H9 (cell line): ENCODE measurements at regions not wholly inside any gene's neighbourhood (a gene's known extent, or its start where the extent isn't known, plus 50 kb on each side); places are given as distances from the start of the nearest gene placed in this dataset.

Experiments used
- DNase-seq: peaks from one replicate; pipeline ENCODE4 v3.0.0-alpha.2; 2017
- H2AFZ ChIP-seq: one replicate; pipeline ENCODE4 v1.6.1; 2013; ENCODE audit warnings: mild to moderate bottlenecking, low read length, control low read depth, moderate library complexity
- H2AK5ac ChIP-seq: 2 replicates; pipeline ENCODE4 v1.6.1; 2013; ENCODE audit warnings: low read length, control low read depth, mixed read lengths; ENCODE audit not compliant: insufficient read length
- H2BK120ac ChIP-seq: one replicate; pipeline ENCODE4 v1.6.1; 2013; ENCODE audit warnings: low read depth, mild to moderate bottlenecking, low read length, control low read depth, inconsistent platforms; ENCODE audit not compliant: poor library complexity, severe bottlenecking
- H2BK12ac ChIP-seq: 2 replicates; pipeline ENCODE4 v1.6.1; 2013; ENCODE audit warnings: low read length, control low read depth, mixed read lengths, low read depth; ENCODE audit not compliant: insufficient read length
- H2BK15ac ChIP-seq: 2 replicates; pipeline ENCODE4 v1.6.1; 2013; ENCODE audit warnings: low read depth, low read length, control low read depth
- H2BK20ac ChIP-seq: one replicate; pipeline ENCODE4 v1.6.1; 2013; ENCODE audit warnings: low read depth, mild to moderate bottlenecking, low read length, control low read depth, inconsistent platforms; ENCODE audit not compliant: poor library complexity, severe bottlenecking
- H2BK5ac ChIP-seq: 2 replicates; pipeline ENCODE4 v1.6.1; 2013; ENCODE audit warnings: low read length, control low read depth, mixed read lengths; ENCODE audit not compliant: insufficient read length
- H3K14ac ChIP-seq: 2 replicates; pipeline ENCODE4 v1.6.1; 2013; ENCODE audit warnings: low read length, control low read depth; ENCODE audit not compliant: insufficient read depth
- H3K18ac ChIP-seq: 2 replicates; pipeline ENCODE4 v1.6.1; 2013; ENCODE audit warnings: low read depth, mild to moderate bottlenecking, mixed read lengths, low read length, control low read depth; ENCODE audit not compliant: insufficient read length
- H3K23ac ChIP-seq: 2 replicates; pipeline ENCODE4 v1.6.1; 2013; ENCODE audit warnings: low read length, control low read depth, mixed read lengths, low read depth; ENCODE audit not compliant: insufficient read length
- H3K23me2 ChIP-seq: 2 replicates; pipeline ENCODE4 v1.6.1; 2013; ENCODE audit warnings: low read depth, mild to moderate bottlenecking, mixed read lengths, low read length, control low read depth; ENCODE audit not compliant: insufficient read length, poor library complexity, severe bottlenecking
- H3K27ac ChIP-seq: 2 replicates; pipeline ENCODE4 v1.5.1; 2013; ENCODE audit warnings: low read length, control low read depth, mixed read lengths, low read depth; ENCODE audit not compliant: insufficient read length
- H3K27me3 ChIP-seq: 2 replicates; pipeline ENCODE4 v1.6.1; 2013; ENCODE audit warnings: low read length, control low read depth, inconsistent platforms; ENCODE audit not compliant: insufficient read depth
- H3K4ac ChIP-seq: 2 replicates; pipeline ENCODE4 v1.6.1; 2013; ENCODE audit warnings: low read depth, mild to moderate bottlenecking, control low read depth, inconsistent platforms, low read length, moderate library complexity
- H3K4me1 ChIP-seq: 2 replicates; pipeline ENCODE4 v1.6.1; 2013; ENCODE audit warnings: low read length, control low read depth, inconsistent platforms; ENCODE audit not compliant: insufficient read depth
- H3K4me2 ChIP-seq: 2 replicates; pipeline ENCODE4 v1.6.1; 2013; ENCODE audit warnings: low read length, control low read depth, mixed read lengths; ENCODE audit not compliant: insufficient read length, insufficient read depth
- H3K56ac ChIP-seq: 2 replicates; pipeline ENCODE4 v1.6.1; 2013; ENCODE audit warnings: low read depth, mild to moderate bottlenecking, mixed read lengths, low read length, control low read depth; ENCODE audit not compliant: insufficient read length
- H3K79me1 ChIP-seq: 2 replicates; pipeline ENCODE4 v1.6.1; 2013; ENCODE audit warnings: low read depth, mild to moderate bottlenecking, moderate library complexity, low read length, control low read depth, inconsistent platforms; ENCODE audit not compliant: insufficient read depth, poor library complexity, severe bottlenecking
- H3K79me2 ChIP-seq: 2 replicates; pipeline ENCODE4 v1.6.1; 2013; ENCODE audit warnings: low read length, control low read depth, inconsistent platforms; ENCODE audit not compliant: insufficient read depth
- H3K9ac ChIP-seq: 2 replicates; pipeline ENCODE4 v1.6.1; 2013; ENCODE audit warnings: low read length, control low read depth, mixed read lengths; ENCODE audit not compliant: insufficient read length; ENCODE audit errors: extremely low read depth
- H3K9me3 ChIP-seq: one replicate; pipeline ENCODE4 v1.6.1; 2013; ENCODE audit warnings: low read depth, low read length, inconsistent platforms; ENCODE audit not compliant: control insufficient read depth
- H3T11ph ChIP-seq: one replicate; pipeline ENCODE4 v1.6.1; 2013; ENCODE audit warnings: mild to moderate bottlenecking, low read length, control low read depth, inconsistent platforms
- H4K20me1 ChIP-seq: one replicate; pipeline ENCODE4 v1.6.1; 2013; ENCODE audit not compliant: control insufficient read depth, insufficient read length, insufficient read depth
- H4K5ac ChIP-seq: 2 replicates; pipeline ENCODE4 v1.6.1; 2013; ENCODE audit warnings: low read depth, mild to moderate bottlenecking, mixed read lengths, low read length, control low read depth; ENCODE audit not compliant: insufficient read length
- H4K8ac ChIP-seq: replicated peaks from 2 replicates; pipeline ENCODE4 v1.6.1; 2013; ENCODE audit warnings: low read length, control low read depth, mixed read lengths, low read depth; ENCODE audit not compliant: insufficient read length
- H4K91ac ChIP-seq: 2 replicates; pipeline ENCODE4 v1.6.1; 2013; ENCODE audit warnings: low read depth, mild to moderate bottlenecking, moderate library complexity, mixed read lengths, low read length, control low read depth; ENCODE audit not compliant: insufficient read length
- H3K27ac Mint-ChIP-seq, 3 experiments: 2 replicates in 2 of 3; 3 replicates in 1 of 3; pipeline ENCODE4 v1.8.0; 2020 to 2021; ENCODE audit warnings: mixed read lengths in 3 of 3, mild to moderate bottlenecking in 1 of 3, moderate library complexity in 1 of 3
- H3K27me3 Mint-ChIP-seq: 2 replicates; pipeline ENCODE4 v1.8.0; 2021; ENCODE audit warnings: low read depth, mild to moderate bottlenecking, moderate library complexity, mixed read lengths
- H3K36me3 Mint-ChIP-seq, 3 experiments: 2 replicates in 2 of 3; 3 replicates in 1 of 3; pipeline ENCODE4 v1.8.0; 2020 to 2021; ENCODE audit warnings: low read depth in 3 of 3, mixed read lengths in 3 of 3; ENCODE audit not compliant: insufficient read depth in 1 of 3
- H3K4me1 Mint-ChIP-seq, 2 experiments: 2 replicates each; pipeline ENCODE4 v1.8.0; 2020; ENCODE audit warnings: mixed read lengths in 2 of 2
- H3K4me3 Mint-ChIP-seq, 2 experiments: 2 replicates in 1 of 2; 3 replicates in 1 of 2; pipeline ENCODE4 v1.8.0; 2020 to 2021; ENCODE audit warnings: mild to moderate bottlenecking in 2 of 2, mixed read lengths in 2 of 2, moderate library complexity in 1 of 2
- H3K9me3 Mint-ChIP-seq, 2 experiments: 2 replicates in 1 of 2; 3 replicates in 1 of 2; pipeline ENCODE4 v1.8.0; 2020; ENCODE audit warnings: mild to moderate bottlenecking in 2 of 2, mixed read lengths in 2 of 2, moderate library complexity in 1 of 2
- TF ChIP-seq, protein P1 (sequence below): fragments of 200-600 bp; sonication (generic); conservative IDR thresholded peaks from 3 replicates; pipeline ENCODE4 v1.8.0; 2021; ENCODE audit warnings: antibody characterized with exemption, mild to moderate bottlenecking

GRCh38 chr14:84003346-84003745 is 1526.6 kb upstream of the FLRT2 start:
- Mint-ChIP-seq H3K27ac (no peak overlapping the region), H3K27me3 (no peaks in the 10 kb centered on the region), H3K4me1 (peaks cover 0 to 4% of the 10 kb centered on the region in 2 experiments; a peak in 2 of 4 replicates), H3K9me3 (no peaks in the 10 kb centered on the region; a peak in 2 of 5 replicates), H3K36me3 (no peaks in the 10 kb centered on the region; a peak in 1 of 7 replicates), H3K4me3 (no peak overlapping the region)
- Histone ChIP-seq H3K9ac (no peak overlapping the region), H3K79me2 (no peaks in the 10 kb centered on the region), H3K56ac (no peak overlapping the region), H2AFZ (no peak overlapping the region), H3T11ph (no peak overlapping the region), H2BK5ac (no peak overlapping the region), H2BK12ac (no peak overlapping the region), H2BK20ac (no peak overlapping the region), H3K23ac (no peak overlapping the region), H3K79me1 (no peaks in the 10 kb centered on the region), H2AK5ac (no peak overlapping the region), H3K18ac (no peak overlapping the region), H4K5ac (no peak overlapping the region), H3K27ac (no peak overlapping the region), H3K9me3 (no peaks in the 10 kb centered on the region), H3K4ac (no peak overlapping the region), H4K91ac (no peak overlapping the region), H3K14ac (no peak overlapping the region), H3K27me3 (no peaks in the 10 kb centered on the region), H3K4me1 (no peaks in the 10 kb centered on the region; the same call in 1 of the 2 replicates), H4K20me1 (no peaks in the 10 kb centered on the region), H2BK15ac (no peak overlapping the region), H4K8ac (no peak overlapping the region), H2BK120ac (no peak overlapping the region), H3K23me2 (no peaks in the 10 kb centered on the region), H3K4me2 (no peak overlapping the region)
- DNase-seq, result no peak
- TF ChIP-seq, protein P1, sequence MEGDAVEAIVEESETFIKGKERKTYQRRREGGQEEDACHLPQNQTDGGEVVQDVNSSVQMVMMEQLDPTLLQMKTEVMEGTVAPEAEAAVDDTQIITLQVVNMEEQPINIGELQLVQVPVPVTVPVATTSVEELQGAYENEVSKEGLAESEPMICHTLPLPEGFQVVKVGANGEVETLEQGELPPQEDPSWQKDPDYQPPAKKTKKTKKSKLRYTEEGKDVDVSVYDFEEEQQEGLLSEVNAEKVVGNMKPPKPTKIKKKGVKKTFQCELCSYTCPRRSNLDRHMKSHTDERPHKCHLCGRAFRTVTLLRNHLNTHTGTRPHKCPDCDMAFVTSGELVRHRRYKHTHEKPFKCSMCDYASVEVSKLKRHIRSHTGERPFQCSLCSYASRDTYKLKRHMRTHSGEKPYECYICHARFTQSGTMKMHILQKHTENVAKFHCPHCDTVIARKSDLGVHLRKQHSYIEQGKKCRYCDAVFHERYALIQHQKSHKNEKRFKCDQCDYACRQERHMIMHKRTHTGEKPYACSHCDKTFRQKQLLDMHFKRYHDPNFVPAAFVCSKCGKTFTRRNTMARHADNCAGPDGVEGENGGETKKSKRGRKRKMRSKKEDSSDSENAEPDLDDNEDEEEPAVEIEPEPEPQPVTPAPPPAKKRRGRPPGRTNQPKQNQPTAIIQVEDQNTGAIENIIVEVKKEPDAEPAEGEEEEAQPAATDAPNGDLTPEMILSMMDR, result no peak
